ENCODE measurements at regions not wholly inside any gene's neighbourhood (a gene's known extent, or its start where the extent isn't known, plus 50 kb on each side); places are given as distances from the start of the nearest gene placed in this dataset.
"Not testable (repeated sequence)": the region's sequence is repeated elsewhere in the genome, so short reads cannot be mapped to it uniquely, and the experiment has no call there.

DNA sequence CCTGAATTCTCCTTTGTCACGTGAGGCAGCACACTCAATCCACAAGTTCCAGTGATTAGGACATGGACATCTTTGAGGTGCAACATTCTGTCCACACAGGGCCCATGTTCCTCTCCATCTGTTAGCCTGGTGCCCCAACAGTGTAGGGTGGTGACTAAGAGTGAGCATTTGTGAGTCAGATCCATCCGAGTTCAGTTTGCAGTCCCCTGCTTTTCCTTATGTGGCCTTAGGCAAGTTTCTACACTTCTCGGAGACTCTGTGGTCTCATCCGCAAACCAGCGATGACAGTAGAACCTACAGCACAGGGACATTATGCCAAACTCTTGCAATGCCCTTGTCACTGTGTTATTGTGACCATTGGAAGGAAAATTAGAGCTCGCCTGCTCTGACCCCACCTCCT is 178.7 kb upstream of the CDH4 start:
- peak; percentile 20 for DNase-seq

GRCh38 chr20:61082720-61083119 is 169.3 kb upstream of the CDH4 start:
- no peak for DNase-seq

DNA sequence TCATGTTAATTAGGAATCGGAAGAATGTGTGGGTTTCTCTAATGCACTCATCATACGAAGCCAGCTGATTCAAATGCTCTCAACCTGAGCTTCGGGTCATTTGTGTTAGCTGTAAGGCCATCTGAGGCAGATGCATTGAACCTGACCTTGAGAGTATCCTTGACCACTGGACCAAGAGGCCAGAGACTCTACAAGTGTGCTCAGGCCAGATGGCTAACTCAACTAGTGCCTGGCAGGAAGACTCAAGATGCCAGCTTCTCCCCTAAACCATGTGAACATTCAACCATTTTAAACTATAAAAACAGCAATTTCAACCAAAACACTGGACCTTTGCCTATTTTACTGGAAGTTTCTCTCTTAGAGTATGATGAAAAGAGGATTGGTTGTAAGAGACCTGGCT is 168.6 kb upstream of the CDH4 start:
- DNase-seq, result no peak

- no peak for DNase-seq
These were observed 166.0 kb upstream of the CDH4 start for GRCh38 chr20:61086031-61086430.

DNA sequence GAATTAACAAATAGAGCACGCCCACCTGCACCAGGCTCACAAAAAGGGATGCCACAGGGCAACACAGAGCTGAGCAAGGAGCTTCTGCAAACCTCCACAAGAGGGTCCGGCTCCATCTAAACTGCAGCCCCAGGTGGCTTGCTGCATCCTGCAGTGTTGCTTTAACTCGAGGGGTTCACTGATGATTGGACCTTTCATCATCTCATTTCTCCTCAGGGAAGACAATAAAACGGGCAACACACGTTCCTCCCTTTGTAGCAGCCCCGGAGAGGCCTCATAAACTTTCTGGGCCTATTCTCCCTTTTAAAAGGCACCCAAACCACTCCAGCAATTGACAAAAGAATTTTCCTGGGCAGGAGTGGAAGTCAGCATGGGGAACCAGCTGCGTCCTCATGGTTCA is 161.5 kb upstream of the CDH4 start:
- DNase-seq, result no peak

GRCh38 chr20:61092251-61092650 is 159.8 kb upstream of the CDH4 start:
- no peak for DNase-seq

- no peak for DNase-seq
These were observed 157.5 kb upstream of the CDH4 start for GRCh38 chr20:61094581-61094980.

GRCh38 chr20:61096463-61096862 is 155.6 kb upstream of the CDH4 start:
- DNase-seq, result no peak

GRCh38 chr20:61099806-61100205 is 152.3 kb upstream of the CDH4 start:
- DNase-seq, result no peak

DNA sequence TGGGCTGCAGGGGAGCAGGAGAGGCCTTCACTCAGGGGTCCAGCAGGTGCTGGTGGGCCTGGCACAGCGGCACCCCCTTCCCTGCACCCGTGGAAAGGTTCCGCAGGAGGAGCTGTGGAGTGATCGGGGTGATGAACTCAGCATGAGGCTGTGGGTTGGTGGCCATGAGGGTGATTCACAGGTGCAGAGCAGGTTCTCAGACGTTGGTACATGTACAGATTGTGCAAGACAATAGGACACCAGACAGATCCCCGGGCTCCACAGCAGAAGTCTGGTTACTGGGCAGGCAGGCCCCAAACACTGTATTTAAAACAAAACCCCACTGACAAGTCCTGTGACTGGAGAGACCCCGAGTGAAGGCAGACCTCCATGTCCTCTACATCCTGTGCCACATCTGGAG is 151.6 kb upstream of the CDH4 start:
- no peak for DNase-seq

GRCh38 chr20:61101321-61101720 is 150.7 kb upstream of the CDH4 start:
- DNase-seq, result not testable (repeated sequence)

- DNase-seq, result no peak
These were observed 147.8 kb upstream of the CDH4 start for GRCh38 chr20:61104232-61104631.

DNA sequence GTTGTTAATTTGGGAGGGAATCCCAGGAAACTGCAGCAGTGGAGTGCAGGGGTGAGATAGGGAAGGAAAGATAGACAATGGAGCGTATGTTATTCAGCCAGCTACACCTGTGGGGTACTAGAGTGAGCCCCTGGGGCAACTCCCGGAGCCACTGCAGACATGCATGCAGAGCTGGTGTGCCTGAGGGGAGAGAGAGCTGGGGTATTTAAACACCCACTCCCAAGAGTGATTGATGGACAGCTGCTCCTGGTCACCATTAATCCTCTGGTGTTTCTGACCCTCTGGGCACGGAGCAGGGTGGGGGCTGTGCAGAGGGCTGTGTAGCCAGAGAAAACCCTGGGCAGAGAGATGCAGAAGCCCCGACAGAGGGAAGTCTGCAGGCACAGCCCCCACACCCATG is 146.7 kb upstream of the CDH4 start:
- DNase-seq, result no peak

DNA sequence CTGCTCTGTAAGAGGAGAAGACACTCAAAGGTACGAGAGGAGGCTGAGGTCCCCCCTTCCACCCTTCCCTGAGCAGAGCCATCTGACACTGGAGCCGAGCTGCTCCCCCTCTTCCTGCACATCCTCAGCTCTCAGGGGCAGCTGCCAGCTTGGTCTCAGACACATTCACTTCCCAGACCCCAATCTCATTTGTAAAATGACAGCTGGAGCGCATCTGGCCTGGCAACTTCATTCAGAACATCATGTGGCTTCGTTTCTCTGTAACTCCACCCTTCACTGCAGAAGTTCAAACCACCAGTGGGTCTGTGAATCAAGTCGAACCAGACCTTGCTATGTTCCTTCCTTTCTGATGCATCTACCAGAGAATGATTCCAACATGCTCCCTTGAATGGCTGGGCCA is 145.6 kb upstream of the CDH4 start:
- no peak for DNase-seq

DNA sequence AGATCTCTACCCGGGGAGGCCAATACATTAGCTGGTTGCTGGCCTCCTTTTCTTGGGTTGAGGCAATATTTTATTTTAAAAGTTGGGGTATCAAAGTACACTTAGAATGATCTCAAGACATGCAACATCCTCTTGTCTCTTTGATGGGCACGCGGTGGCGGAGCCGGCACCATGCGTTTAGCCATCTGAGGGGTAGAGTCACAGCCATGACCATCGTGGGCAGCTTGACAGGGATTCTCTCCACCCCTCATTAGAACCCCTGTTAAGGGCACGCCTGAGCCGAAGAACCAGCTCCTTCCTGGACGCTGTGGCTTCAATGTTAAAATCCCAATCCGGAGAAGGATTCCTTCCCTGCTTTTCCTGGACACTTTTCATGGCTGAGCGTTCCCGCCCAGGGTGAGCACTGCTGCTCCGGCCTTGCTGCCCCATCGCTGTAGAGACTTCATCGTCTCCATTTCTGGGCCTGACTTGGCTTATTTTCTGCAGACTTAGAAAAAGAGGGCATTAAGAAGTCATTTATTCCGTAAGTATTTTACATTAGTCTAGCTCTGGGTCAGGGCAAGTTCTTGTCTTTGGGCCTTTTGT is 142.7 kb upstream of the CDH4 start:
- DNase-seq, result no peak

GRCh38 chr20:61112515-61112914 is 139.5 kb upstream of the CDH4 start:
- no peak for DNase-seq

DNA sequence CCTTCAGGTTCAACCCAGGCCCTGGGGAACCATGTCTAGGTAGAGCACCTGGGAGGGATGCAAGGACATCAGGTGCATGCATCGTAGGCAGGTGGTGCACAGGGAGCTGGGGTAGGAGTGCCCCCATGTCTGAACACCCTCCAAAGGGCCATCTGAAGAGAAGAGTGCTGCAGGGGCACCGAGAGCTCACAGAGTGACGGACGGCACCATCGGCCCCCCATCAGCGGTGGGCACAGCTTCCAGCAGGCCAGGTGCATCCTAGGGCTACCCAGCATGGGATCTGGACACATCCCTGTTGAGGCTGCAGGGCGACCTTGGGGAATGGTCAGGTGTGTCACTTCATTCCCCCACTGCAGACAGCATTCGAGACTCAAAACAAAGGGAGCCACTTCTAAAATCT is 138.3 kb upstream of the CDH4 start:
- no peak for DNase-seq

- DNase-seq, result no peak
These were observed 137.4 kb upstream of the CDH4 start for GRCh38 chr20:61114493-61115175.

- DNase-seq, result no peak
These were observed 136.5 kb upstream of the CDH4 start for GRCh38 chr20:61115364-61116065.

- no peak for DNase-seq
These were observed 134.3 kb upstream of the CDH4 start for GRCh38 chr20:61117725-61118124.

- peak; percentile 3 for DNase-seq
These were observed 133.4 kb upstream of the CDH4 start for GRCh38 chr20:61118429-61119224.

- no peak for DNase-seq
These were observed 132.8 kb upstream of the CDH4 start for GRCh38 chr20:61119273-61119672.

DNA sequence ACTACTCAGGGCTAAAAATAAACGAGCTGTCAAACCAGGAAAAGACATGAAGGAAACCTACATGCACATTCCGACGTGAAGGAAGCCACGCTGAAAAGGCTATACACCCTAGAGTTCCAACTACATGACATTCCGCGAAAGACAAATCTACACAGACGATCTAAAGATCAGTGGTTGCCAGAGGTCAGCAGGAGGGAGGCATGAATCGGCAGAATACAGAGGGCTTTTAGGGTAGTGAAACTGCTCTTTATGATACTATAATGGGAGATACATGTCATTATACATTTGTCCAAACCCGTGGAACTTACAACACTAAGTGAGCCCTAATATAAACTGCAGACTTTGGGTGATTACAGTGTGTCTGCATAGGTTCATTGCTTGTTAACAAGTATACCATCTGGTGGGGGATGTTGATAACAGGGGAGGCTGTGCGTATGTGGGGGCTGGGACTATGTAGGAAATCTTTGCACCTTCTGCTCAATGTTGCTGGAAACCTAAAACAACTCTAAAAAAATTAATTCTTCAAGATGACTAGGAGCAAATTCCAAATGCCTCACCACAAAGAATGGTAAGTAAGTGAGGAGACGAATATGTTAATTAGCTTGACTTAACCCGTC is 132.2 kb upstream of the CDH4 start:
- no peak for DNase-seq
